ENCODE measurements at regions not wholly inside any gene's neighbourhood (a gene's known extent, or its start where the extent isn't known, plus 50 kb on each side); places are given as distances from the start of the nearest gene placed in this dataset.

GRCh38 chr7:34332006-34332405, 326.0 kb upstream of the NPSR1 start (continued):
- no peak for TF ChIP-seq ZNF462 (CRISPR knock-in tag; IDR thresholded peaks at IDR 0.05)
- no peak for TF ChIP-seq NANOG (IDR thresholded peaks at IDR 0.05; ENCODE audit: borderline replicate concordance)
- TF ChIP-seq ETS1 (IDR thresholded peaks at IDR 0.05), result no peak
- TF ChIP-seq STAT1 (IDR thresholded peaks at IDR 0.05; ENCODE audit: unreplicated experiment), result no peak
- no peak for TF ChIP-seq CTCF (conservative IDR thresholded peaks at IDR 0.05; ENCODE audit: low read depth in 2 of 2)
- no peak for TF ChIP-seq JUNB (IDR thresholded peaks at IDR 0.05; ENCODE audit: unreplicated experiment)

- Mint-ChIP-seq H3K4me1 (peaks cover 4% of the 10 kb centered on the region; the same call in 2 of the 3 replicates), H3K36me3 (ENCODE audit: low read depth) (no peaks in the 10 kb centered on the region)
- no peak overlapping the region for H3K4me2 ChIP-seq
Observed at GRCh38 chr7:34333184-34333583, 324.8 kb upstream of the NPSR1 start.

More at GRCh38 chr7:34333184-34333583, 324.8 kb upstream of the NPSR1 start:
- H3K27ac Mint-ChIP-seq, result no peak overlapping the region
- Histone ChIP-seq H3K27ac (ENCODE audit: low read depth) (no peak overlapping the region), H4K20me1 (replicated peaks; ENCODE audit: insufficient read depth) (no peaks in the 10 kb centered on the region), H3K4me1 (ENCODE audit: insufficient read depth) (peaks cover 9% of the 10 kb centered on the region), H3K36me3 (ENCODE audit: insufficient read depth) (no peaks in the 10 kb centered on the region), H3K9me2 (ENCODE audit: insufficient read depth) (peaks cover 6% of the 10 kb centered on the region; the same call in 1 of the 2 replicates), H3K27me3 (ENCODE audit: insufficient read depth) (no peaks in the 10 kb centered on the region), H3F3A (replicated peaks; ENCODE audit: low read depth) (no peaks in the 10 kb centered on the region), H3K79me2 (replicated peaks; ENCODE audit: insufficient read depth) (no peaks in the 10 kb centered on the region), H3K4me3 (no peak overlapping the region), H2AFZ (no peak overlapping the region)
- peaks cover under 1% of the 10 kb centered on the region; the same call in 1 of the 3 replicates for H3K9me3 Mint-ChIP-seq
- no peaks in the 10 kb centered on the region for H3K27me3 Mint-ChIP-seq (ENCODE audit: insufficient read depth, low read depth, poor library complexity)
- no peak for DNase-seq (ENCODE audit: low spot score)
- H3K4me3 Mint-ChIP-seq, result no peak overlapping the region
- TF ChIP-seq EZH2phosphoT487 (IDR thresholded peaks at IDR 0.05; ENCODE audit: unreplicated experiment) (no peak), ETS1 (IDR thresholded peaks at IDR 0.05) (no peak), ZNF114 (CRISPR knock-in tag; IDR thresholded peaks at IDR 0.05) (no peak), JUNB (IDR thresholded peaks at IDR 0.05; ENCODE audit: unreplicated experiment) (no peak), STAT1 (IDR thresholded peaks at IDR 0.05; ENCODE audit: unreplicated experiment) (no peak), CTCF (conservative IDR thresholded peaks at IDR 0.05; ENCODE audit: low read depth in 2 of 2) (no peak), NANOG (IDR thresholded peaks at IDR 0.05; ENCODE audit: borderline replicate concordance) (no peak), POLR2AphosphoS5 (IDR thresholded peaks at IDR 0.05; ENCODE audit: low read depth) (no peak), EZH2 (IDR thresholded peaks at IDR 0.05; ENCODE audit: low read depth, unreplicated experiment) (no peak), ZNF331 (CRISPR knock-in tag; IDR thresholded peaks at IDR 0.05; ENCODE audit: low read depth) (no peak)
- no peak for ATAC-seq

Measured in GM23338 (cell line).